GM13976 (cell line): ENCODE measurements at regions not wholly inside any gene's neighbourhood (a gene's known extent, or its start where the extent isn't known, plus 50 kb on each side); places are given as distances from the start of the nearest gene placed in this dataset.

Experiments used
- DNase-seq: peaks from one replicate; pipeline ENCODE4 v3.0.0; 2012; ENCODE audit warnings: low spot score
- CTCF ChIP-seq: IDR thresholded peaks from 2 replicates; pipeline ENCODE4 v1.5.1; 2012; ENCODE audit warnings: borderline replicate concordance, mild to moderate bottlenecking; ENCODE audit not compliant: insufficient read depth; ENCODE audit errors: extremely low read depth, missing control alignments, control extremely low read depth
- in situ Hi-C: fragments of 300-500 bp; cut with MboI; formaldehyde crosslinking; loops from one replicate; pipeline ENCODE4 v1.12.0; 2022; ENCODE audit warnings: low sequenced_read_pairs, mixed read lengths, inconsistent platforms; ENCODE audit not compliant: unreplicated experiment

GRCh38 chr18:75658330-75658729 lies 230.8 kb upstream of the SMIM21 start:
- in situ Hi-C loops = no loop called here
- DNase-seq = no peak
- TF ChIP-seq CTCF = no peak

- in situ Hi-C loops = no loop called here
- TF ChIP-seq CTCF = no peak
Measured at GRCh38 chr18:75656563-75657247, 229.2 kb upstream of the SMIM21 start.

DNA sequence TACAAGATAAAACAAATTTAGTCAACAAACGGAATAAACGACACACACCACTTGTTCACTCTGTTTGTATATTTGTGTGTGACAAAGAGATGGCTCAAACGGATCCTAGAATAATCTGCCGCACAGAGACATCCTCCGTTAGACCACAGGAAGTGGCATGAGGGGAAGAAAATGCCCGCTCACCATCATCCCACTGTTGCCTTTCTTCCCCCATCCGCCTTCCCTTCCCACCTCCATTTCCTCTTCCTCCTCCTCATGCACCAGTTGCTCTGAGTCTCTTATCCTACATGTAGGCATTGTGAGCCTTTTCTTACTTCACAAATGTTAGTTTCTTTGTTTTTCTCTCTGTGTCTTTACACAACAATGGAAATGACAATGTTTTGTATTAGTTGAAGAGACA lies 228.5 kb upstream of the SMIM21 start:
- in situ Hi-C loops = no loop called here
- TF ChIP-seq CTCF = no peak
- DNase-seq = no peak

More at GRCh38 chr18:75656563-75657247, 229.2 kb upstream of the SMIM21 start:
- no peak for DNase-seq

DNA sequence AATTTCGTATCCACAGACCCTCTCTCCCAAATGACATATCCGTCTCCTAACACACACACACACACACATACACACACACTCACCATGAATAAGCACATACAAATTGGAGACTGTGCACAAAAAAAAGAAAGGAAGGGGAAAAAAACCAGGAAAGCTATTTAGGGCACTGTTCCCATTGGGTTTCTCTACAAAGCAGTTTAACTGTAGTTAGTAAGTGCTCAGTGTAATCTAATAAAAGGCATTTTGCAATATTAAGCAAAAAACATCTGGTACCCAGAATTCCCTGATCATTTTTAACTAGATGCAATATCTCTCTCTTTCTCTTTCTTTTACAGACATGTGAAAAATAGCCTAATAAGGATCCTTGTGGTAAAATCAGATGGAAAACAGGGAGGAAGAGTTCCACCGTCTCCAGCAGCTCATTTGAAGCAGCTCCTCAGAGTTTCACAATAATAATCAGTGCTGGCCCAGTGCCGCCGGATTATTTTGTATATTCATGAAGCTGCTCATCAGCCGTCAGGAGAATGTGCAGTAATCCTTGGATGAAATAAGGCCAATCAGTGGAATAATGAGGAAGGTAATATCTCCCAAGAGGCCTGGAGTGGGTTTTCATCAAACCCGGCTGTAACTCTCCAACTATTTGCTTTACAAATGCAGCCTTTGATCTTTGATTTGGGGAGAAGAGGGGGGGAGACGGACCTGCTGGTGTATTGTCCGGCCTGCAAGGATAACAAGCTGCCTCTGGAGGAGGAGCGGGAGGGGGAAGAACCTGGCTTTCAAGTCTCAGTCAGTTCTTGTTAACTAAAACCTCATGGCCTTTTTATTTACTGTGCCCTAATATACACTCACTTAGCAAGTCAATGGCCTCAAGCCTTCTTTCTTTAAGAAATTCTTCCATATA lies 227.6 kb upstream of the SMIM21 start:
- DNase-seq = no peak
- TF ChIP-seq CTCF = no peak
- in situ Hi-C loops = no loop called here

DNA sequence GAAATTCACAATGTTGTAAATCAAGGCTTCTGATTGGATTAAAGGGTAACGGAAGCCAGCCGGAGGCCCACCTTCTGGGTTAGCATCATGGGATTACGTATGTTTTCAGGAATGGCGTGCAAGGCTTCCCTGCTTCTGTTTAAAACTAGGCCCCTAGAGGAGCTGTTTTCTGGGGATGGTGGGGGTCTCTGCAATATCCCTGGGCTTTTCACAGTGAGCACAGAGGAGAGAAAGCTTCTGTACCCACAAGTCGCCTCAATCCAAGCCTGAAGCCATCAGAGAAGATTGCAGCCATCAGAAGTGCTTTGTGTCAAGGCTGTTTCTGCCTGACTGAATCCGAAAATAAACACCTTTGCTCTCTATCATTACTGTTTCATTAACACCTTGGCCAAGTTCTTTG lies 226.9 kb upstream of the SMIM21 start:
- in situ Hi-C loops = no loop called here
- no peak for TF ChIP-seq CTCF
- no peak for DNase-seq

GRCh38 chr18:75652528-75652927 lies 225.0 kb upstream of the SMIM21 start:
- no peak for TF ChIP-seq CTCF
- no peak for DNase-seq
- in situ Hi-C loops = no loop called here
